GM23338 (cell line): ENCODE measurements at regions not wholly inside any gene's neighbourhood (a gene's known extent, or its start where the extent isn't known, plus 50 kb on each side); places are given as distances from the start of the nearest gene placed in this dataset.

Experiments used
- ATAC-seq: fragments of 200-7000 bp; cut with Tn5 transposase; 3 replicates; pipeline ENCODE4 v1.9.1; 2020
- DNase-seq: peaks from one replicate; pipeline ENCODE4 v3.0.0-alpha.2; 2015; ENCODE audit warnings: low spot score
- H2AFZ ChIP-seq: fragments of 200-600 bp; sonication (generic); 2 replicates; pipeline ENCODE4 v1.8.0; 2016; ENCODE audit warnings: antibody characterized with exemption, mild to moderate bottlenecking, moderate library complexity
- H3F3A ChIP-seq: fragments of 200-600 bp; sonication (generic); replicated peaks from 2 replicates; pipeline ENCODE4 v1.8.0; 2017; ENCODE audit warnings: antibody characterized with exemption, mixed run types, low read depth
- H3K27ac ChIP-seq: fragments of 200-600 bp; sonication (generic); 2 replicates; pipeline ENCODE4 v1.6.1; 2016; ENCODE audit warnings: low read depth
- H3K27me3 ChIP-seq: fragments of 200-600 bp; sonication (generic); 2 replicates; pipeline ENCODE4 v1.8.0; 2016; ENCODE audit warnings: mild to moderate bottlenecking, mixed run types, moderate library complexity; ENCODE audit not compliant: insufficient read depth
- H3K36me3 ChIP-seq: fragments of 200-600 bp; sonication (generic); 2 replicates; pipeline ENCODE4 v1.8.0; 2016; ENCODE audit warnings: mild to moderate bottlenecking; ENCODE audit not compliant: insufficient read depth
- H3K4me1 ChIP-seq: fragments of 200-600 bp; sonication (generic); 2 replicates; pipeline ENCODE4 v1.8.0; 2016; ENCODE audit warnings: mild to moderate bottlenecking, moderate library complexity; ENCODE audit not compliant: insufficient read depth
- H3K4me2 ChIP-seq: fragments of 200-600 bp; sonication (generic); 2 replicates; pipeline ENCODE4 v1.7.1; 2017; ENCODE audit warnings: mixed run types
- H3K4me3 ChIP-seq: fragments of 200-600 bp; sonication (generic); 2 replicates; pipeline ENCODE4 v1.6.1; 2016; ENCODE audit warnings: mixed run types
- H3K79me2 ChIP-seq: fragments of 200-600 bp; sonication (generic); replicated peaks from 2 replicates; pipeline ENCODE4 v1.8.0; 2017; ENCODE audit warnings: mild to moderate bottlenecking; ENCODE audit not compliant: insufficient read depth
- H3K9me2 ChIP-seq: fragments of 200-600 bp; sonication (generic); 2 replicates; pipeline ENCODE4 v1.8.0; 2017; ENCODE audit not compliant: insufficient read depth
- H4K20me1 ChIP-seq: fragments of 200-600 bp; sonication (generic); replicated peaks from 2 replicates; pipeline ENCODE4 v1.8.0; 2017; ENCODE audit warnings: mild to moderate bottlenecking; ENCODE audit not compliant: insufficient read depth
- H3K27ac Mint-ChIP-seq: 2 replicates; pipeline ENCODE4 v1.8.0; 2020; ENCODE audit warnings: inconsistent platforms, mild to moderate bottlenecking, moderate library complexity, mixed read lengths
- H3K27me3 Mint-ChIP-seq: 3 replicates; pipeline ENCODE4 v1.8.0; 2022; ENCODE audit warnings: low read depth, mild to moderate bottlenecking, moderate library complexity, mixed read lengths, inconsistent platforms; ENCODE audit not compliant: insufficient read depth, poor library complexity
- H3K36me3 Mint-ChIP-seq: 3 replicates; pipeline ENCODE4 v1.8.0; 2021; ENCODE audit warnings: low read depth, mild to moderate bottlenecking, inconsistent platforms, moderate library complexity, mixed read lengths
- H3K4me1 Mint-ChIP-seq: 3 replicates; pipeline ENCODE4 v1.8.0; 2020; ENCODE audit warnings: mild to moderate bottlenecking, inconsistent platforms, mixed read lengths
- H3K4me3 Mint-ChIP-seq: 3 replicates; pipeline ENCODE4 v1.8.0; 2021; ENCODE audit warnings: moderate library complexity, mild to moderate bottlenecking, inconsistent platforms, mixed read lengths
- H3K9me3 Mint-ChIP-seq: 3 replicates; pipeline ENCODE4 v1.8.0; 2020; ENCODE audit warnings: moderate library complexity, mild to moderate bottlenecking, inconsistent platforms, mixed read lengths
- EZH2phosphoT487 ChIP-seq: fragments of 200-600 bp; sonication (generic); IDR thresholded peaks from one replicate; pipeline ENCODE4 v1.8.1; 2018; ENCODE audit warnings: antibody characterized with exemption; ENCODE audit not compliant: unreplicated experiment
- JUNB ChIP-seq: IDR thresholded peaks from one replicate; pipeline ENCODE4 v1.6.1; 2016; ENCODE audit warnings: antibody characterized with exemption; ENCODE audit not compliant: unreplicated experiment
- POLR2AphosphoS5 ChIP-seq: IDR thresholded peaks from 2 replicates; pipeline ENCODE4 v1.6.1; 2016; ENCODE audit warnings: antibody characterized with exemption, low read depth
- STAT1 ChIP-seq: IDR thresholded peaks from one replicate; pipeline ENCODE4 v1.6.1; 2016; ENCODE audit warnings: antibody characterized with exemption; ENCODE audit not compliant: unreplicated experiment
- ZNF331 ChIP-seq: fragments of 250-450 bp; sonication (Bioruptor Pico); IDR thresholded peaks from 2 replicates; pipeline ENCODE4 v1.5.0; 2020; ENCODE audit warnings: low read depth, mild to moderate bottlenecking, moderate library complexity
- TF ChIP-seq, protein P1 (sequence below): fragments of 250-450 bp; sonication (Bioruptor Pico); IDR thresholded peaks from 2 replicates; pipeline ENCODE4 v1.5.0; 2020; ENCODE audit warnings: mild to moderate bottlenecking, moderate library complexity
- TF ChIP-seq, protein P2 (sequence below): IDR thresholded peaks from 2 replicates; pipeline ENCODE4 v1.6.1; 2016; ENCODE audit warnings: antibody characterized with exemption
- TF ChIP-seq, protein P3 (sequence below): IDR thresholded peaks from one replicate; pipeline ENCODE4 v1.6.1; 2018; ENCODE audit warnings: antibody characterized with exemption; ENCODE audit not compliant: unreplicated experiment

DNA sequence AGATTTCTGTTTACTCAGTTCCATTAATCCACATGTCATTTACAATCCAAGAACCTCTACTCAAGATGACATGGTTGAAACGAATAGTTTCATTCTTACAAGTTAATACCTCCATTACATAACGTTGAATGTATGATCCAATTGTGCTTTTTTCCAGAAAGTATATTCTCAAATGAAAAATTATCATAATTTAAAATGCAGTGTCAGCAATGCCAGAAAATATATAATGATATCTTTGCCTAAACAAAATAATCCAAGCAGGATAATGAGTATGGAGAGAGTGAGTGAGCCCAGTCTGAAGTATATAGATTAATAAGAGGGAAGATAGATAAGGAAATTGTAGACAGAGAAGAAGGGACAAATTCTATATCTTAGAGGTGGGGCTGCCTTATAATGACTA lies 505.0 kb downstream of the CENPC start (continued):
- TF ChIP-seq, protein P1, sequence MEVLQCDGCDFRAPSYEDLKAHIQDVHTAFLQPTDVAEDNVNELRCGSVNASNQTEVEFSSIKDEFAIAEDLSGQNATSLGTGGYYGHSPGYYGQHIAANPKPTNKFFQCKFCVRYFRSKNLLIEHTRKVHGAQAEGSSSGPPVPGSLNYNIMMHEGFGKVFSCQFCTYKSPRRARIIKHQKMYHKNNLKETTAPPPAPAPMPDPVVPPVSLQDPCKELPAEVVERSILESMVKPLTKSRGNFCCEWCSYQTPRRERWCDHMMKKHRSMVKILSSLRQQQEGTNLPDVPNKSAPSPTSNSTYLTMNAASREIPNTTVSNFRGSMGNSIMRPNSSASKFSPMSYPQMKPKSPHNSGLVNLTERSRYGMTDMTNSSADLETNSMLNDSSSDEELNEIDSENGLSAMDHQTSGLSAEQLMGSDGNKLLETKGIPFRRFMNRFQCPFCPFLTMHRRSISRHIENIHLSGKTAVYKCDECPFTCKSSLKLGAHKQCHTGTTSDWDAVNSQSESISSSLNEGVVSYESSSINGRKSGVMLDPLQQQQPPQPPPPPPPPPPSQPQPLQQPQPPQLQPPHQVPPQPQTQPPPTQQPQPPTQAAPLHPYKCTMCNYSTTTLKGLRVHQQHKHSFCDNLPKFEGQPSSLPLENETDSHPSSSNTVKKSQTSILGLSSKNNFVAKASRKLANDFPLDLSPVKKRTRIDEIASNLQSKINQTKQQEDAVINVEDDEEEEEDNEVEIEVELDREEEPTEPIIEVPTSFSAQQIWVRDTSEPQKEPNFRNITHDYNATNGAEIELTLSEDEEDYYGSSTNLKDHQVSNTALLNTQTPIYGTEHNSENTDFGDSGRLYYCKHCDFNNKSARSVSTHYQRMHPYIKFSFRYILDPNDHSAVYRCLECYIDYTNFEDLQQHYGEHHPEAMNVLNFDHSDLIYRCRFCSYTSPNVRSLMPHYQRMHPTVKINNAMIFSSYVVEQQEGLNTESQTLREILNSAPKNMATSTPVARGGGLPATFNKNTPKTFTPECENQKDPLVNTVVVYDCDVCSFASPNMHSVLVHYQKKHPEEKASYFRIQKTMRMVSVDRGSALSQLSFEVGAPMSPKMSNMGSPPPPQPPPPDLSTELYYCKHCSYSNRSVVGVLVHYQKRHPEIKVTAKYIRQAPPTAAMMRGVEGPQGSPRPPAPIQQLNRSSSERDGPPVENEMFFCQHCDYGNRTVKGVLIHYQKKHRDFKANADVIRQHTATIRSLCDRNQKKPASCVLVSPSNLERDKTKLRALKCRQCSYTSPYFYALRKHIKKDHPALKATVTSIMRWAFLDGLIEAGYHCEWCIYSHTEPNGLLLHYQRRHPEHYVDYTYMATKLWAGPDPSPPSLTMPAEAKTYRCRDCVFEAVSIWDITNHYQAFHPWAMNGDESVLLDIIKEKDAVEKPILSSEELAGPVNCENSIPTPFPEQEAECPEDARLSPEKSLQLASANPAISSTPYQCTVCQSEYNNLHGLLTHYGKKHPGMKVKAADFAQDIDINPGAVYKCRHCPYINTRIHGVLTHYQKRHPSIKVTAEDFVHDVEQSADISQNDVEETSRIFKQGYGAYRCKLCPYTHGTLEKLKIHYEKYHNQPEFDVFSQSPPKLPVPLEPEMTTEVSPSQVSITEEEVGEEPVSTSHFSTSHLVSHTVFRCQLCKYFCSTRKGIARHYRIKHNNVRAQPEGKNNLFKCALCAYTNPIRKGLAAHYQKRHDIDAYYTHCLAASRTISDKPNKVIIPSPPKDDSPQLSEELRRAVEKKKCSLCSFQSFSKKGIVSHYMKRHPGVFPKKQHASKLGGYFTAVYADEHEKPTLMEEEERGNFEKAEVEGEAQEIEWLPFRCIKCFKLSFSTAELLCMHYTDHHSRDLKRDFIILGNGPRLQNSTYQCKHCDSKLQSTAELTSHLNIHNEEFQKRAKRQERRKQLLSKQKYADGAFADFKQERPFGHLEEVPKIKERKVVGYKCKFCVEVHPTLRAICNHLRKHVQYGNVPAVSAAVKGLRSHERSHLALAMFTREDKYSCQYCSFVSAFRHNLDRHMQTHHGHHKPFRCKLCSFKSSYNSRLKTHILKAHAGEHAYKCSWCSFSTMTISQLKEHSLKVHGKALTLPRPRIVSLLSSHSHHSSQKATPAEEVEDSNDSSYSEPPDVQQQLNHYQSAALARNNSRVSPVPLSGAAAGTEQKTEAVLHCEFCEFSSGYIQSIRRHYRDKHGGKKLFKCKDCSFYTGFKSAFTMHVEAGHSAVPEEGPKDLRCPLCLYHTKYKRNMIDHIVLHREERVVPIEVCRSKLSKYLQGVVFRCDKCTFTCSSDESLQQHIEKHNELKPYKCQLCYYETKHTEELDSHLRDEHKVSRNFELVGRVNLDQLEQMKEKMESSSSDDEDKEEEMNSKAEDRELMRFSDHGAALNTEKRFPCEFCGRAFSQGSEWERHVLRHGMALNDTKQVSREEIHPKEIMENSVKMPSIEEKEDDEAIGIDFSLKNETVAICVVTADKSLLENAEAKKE (CRISPR knock-in tag): no peak
- TF ChIP-seq EZH2phosphoT487: no peak
- no peak for TF ChIP-seq POLR2AphosphoS5
- TF ChIP-seq, protein P2, sequence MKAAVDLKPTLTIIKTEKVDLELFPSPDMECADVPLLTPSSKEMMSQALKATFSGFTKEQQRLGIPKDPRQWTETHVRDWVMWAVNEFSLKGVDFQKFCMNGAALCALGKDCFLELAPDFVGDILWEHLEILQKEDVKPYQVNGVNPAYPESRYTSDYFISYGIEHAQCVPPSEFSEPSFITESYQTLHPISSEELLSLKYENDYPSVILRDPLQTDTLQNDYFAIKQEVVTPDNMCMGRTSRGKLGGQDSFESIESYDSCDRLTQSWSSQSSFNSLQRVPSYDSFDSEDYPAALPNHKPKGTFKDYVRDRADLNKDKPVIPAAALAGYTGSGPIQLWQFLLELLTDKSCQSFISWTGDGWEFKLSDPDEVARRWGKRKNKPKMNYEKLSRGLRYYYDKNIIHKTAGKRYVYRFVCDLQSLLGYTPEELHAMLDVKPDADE: no peak
- TF ChIP-seq STAT1: no peak

DNA sequence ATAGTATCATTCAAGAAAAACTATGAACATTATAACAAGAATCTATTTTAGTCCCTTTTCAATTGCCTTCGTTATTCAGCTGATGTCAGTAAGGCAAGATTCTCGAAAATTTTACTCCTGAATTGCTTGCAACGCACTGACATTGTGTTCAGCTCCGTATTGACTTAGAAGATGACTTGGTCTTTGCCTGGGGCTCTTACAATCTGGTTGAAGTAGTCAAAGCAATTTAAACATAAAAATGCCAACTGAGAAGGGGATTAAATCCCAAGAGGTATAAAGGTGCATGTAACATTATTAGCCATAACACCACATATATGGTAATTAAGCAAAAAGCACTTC lies 507.1 kb downstream of the CENPC start:
- H3K4me1 Mint-ChIP-seq: no peaks in the 10 kb centered on the region
- Histone ChIP-seq H3K4me1 (no peaks in the 10 kb centered on the region), H4K20me1 (no peaks in the 10 kb centered on the region), H3K27ac (no peak overlapping the region), H3F3A (no peaks in the 10 kb centered on the region), H3K79me2 (no peaks in the 10 kb centered on the region), H3K9me2 (peaks cover 7% of the 10 kb centered on the region; the same call in 1 of the 2 replicates), H2AFZ (no peak overlapping the region), H3K27me3 (no peaks in the 10 kb centered on the region), H3K4me2 (no peak overlapping the region), H3K36me3 (no peaks in the 10 kb centered on the region), H3K4me3 (no peak overlapping the region)
- no peak overlapping the region for H3K27ac Mint-ChIP-seq
- no peaks in the 10 kb centered on the region for H3K27me3 Mint-ChIP-seq
- H3K4me3 Mint-ChIP-seq: no peak overlapping the region
- ATAC-seq (no peak), DNase-seq (no peak)
- H3K9me3 Mint-ChIP-seq: no peaks in the 10 kb centered on the region
- H3K36me3 Mint-ChIP-seq: no peaks in the 10 kb centered on the region
- TF ChIP-seq, protein P2: no peak
- TF ChIP-seq EZH2phosphoT487 (no peak), JUNB (no peak), ZNF331 (CRISPR knock-in tag) (no peak)
- TF ChIP-seq, protein P3, sequence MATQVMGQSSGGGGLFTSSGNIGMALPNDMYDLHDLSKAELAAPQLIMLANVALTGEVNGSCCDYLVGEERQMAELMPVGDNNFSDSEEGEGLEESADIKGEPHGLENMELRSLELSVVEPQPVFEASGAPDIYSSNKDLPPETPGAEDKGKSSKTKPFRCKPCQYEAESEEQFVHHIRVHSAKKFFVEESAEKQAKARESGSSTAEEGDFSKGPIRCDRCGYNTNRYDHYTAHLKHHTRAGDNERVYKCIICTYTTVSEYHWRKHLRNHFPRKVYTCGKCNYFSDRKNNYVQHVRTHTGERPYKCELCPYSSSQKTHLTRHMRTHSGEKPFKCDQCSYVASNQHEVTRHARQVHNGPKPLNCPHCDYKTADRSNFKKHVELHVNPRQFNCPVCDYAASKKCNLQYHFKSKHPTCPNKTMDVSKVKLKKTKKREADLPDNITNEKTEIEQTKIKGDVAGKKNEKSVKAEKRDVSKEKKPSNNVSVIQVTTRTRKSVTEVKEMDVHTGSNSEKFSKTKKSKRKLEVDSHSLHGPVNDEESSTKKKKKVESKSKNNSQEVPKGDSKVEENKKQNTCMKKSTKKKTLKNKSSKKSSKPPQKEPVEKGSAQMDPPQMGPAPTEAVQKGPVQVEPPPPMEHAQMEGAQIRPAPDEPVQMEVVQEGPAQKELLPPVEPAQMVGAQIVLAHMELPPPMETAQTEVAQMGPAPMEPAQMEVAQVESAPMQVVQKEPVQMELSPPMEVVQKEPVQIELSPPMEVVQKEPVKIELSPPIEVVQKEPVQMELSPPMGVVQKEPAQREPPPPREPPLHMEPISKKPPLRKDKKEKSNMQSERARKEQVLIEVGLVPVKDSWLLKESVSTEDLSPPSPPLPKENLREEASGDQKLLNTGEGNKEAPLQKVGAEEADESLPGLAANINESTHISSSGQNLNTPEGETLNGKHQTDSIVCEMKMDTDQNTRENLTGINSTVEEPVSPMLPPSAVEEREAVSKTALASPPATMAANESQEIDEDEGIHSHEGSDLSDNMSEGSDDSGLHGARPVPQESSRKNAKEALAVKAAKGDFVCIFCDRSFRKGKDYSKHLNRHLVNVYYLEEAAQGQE: no peak
